ENCODE measurements at regions not wholly inside any gene's neighbourhood (a gene's known extent, or its start where the extent isn't known, plus 50 kb on each side); places are given as distances from the start of the nearest gene placed in this dataset.

DNA sequence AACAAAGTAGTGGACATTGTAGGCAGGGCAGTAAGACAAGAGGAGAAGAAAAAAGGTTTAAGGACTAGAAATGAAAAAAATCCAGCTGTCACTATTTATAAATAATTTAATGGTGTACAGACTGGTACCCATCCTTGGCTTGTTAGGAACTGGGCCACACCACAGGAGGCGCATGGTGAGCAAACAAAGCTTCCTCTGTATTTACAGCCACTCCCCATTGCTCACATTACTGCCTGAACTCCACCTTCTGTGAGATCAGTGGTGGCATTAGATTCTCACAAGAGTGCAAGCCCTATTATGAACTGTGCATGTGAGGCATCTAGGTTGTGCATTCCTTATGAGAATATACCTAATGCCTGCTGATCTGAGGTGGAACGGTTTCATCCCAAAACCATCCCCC, 62.6 kb upstream of the DMAC1 start:
- TF ChIP-seq, protein P1, sequence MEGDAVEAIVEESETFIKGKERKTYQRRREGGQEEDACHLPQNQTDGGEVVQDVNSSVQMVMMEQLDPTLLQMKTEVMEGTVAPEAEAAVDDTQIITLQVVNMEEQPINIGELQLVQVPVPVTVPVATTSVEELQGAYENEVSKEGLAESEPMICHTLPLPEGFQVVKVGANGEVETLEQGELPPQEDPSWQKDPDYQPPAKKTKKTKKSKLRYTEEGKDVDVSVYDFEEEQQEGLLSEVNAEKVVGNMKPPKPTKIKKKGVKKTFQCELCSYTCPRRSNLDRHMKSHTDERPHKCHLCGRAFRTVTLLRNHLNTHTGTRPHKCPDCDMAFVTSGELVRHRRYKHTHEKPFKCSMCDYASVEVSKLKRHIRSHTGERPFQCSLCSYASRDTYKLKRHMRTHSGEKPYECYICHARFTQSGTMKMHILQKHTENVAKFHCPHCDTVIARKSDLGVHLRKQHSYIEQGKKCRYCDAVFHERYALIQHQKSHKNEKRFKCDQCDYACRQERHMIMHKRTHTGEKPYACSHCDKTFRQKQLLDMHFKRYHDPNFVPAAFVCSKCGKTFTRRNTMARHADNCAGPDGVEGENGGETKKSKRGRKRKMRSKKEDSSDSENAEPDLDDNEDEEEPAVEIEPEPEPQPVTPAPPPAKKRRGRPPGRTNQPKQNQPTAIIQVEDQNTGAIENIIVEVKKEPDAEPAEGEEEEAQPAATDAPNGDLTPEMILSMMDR (IDR thresholded peaks at IDR 0.05), result no peak
- TF ChIP-seq POLR2AphosphoS5 (IDR thresholded peaks at IDR 0.05), result no peak
- no peak for TF ChIP-seq POLR2A (IDR thresholded peaks at IDR 0.05)
